ENCODE measurements at regions not wholly inside any gene's neighbourhood (a gene's known extent, or its start where the extent isn't known, plus 50 kb on each side); places are given as distances from the start of the nearest gene placed in this dataset.
"Not testable (repeated sequence)": the region's sequence is repeated elsewhere in the genome, so short reads cannot be mapped to it uniquely, and the experiment has no call there.

- Histone ChIP-seq H3K9ac (ENCODE audit: low read depth, low read length) (no peak overlapping the region), H3K27me3 (ENCODE audit: insufficient read depth, low read length) (no peaks in the 10 kb centered on the region), H3K36me3 (ENCODE audit: insufficient read depth, low read length) (no peaks in the 10 kb centered on the region), H3K27ac (ENCODE audit: low read depth, low read length) (no peak overlapping the region), H3K9me3 (ENCODE audit: insufficient read depth, low read depth, low read length) (peaks cover 20% of the 10 kb centered on the region; the same call in 1 of the 2 replicates), H3K4me3 (ENCODE audit: low read length) (no peak overlapping the region), H3K4me1 (ENCODE audit: insufficient read depth, low read length) (no peaks in the 10 kb centered on the region)
- WGBS: 98% methylated on average over 4 of the region's 4 CpGs
These were observed 238.2 kb upstream of the DIO3 start for GRCh38 chr14:101323111-101323510.

- 95% methylated on average over 6 of the region's 7 CpGs for WGBS
- not testable (repeated sequence) for H3K4me3 ChIP-seq (ENCODE audit: low read length); H3K27me3 ChIP-seq (ENCODE audit: insufficient read depth, low read length); H3K4me1 ChIP-seq (ENCODE audit: insufficient read depth, low read length); H3K9ac ChIP-seq (ENCODE audit: low read depth, low read length); H3K36me3 ChIP-seq (ENCODE audit: insufficient read depth, low read length); H3K27ac ChIP-seq (ENCODE audit: low read depth, low read length)
- H3K9me3 ChIP-seq (ENCODE audit: insufficient read depth, low read depth, low read length): peaks cover 20% of the 10 kb centered on the region; the same call in 1 of the 2 replicates
These were observed 237.6 kb upstream of the DIO3 start for GRCh38 chr14:101323614-101324235.

- WGBS: 97% methylated on average over 4 of the region's 4 CpGs
- H3K27ac ChIP-seq (ENCODE audit: low read depth, low read length): no peak overlapping the region
- no peaks in the 10 kb centered on the region for H3K4me1 ChIP-seq (ENCODE audit: insufficient read depth, low read length)
- H3K36me3 ChIP-seq (ENCODE audit: insufficient read depth, low read length): no peaks in the 10 kb centered on the region
- H3K27me3 ChIP-seq (ENCODE audit: insufficient read depth, low read length): no peaks in the 10 kb centered on the region
- peaks cover 20% of the 10 kb centered on the region; the same call in 1 of the 2 replicates for H3K9me3 ChIP-seq (ENCODE audit: insufficient read depth, low read depth, low read length)
- no peak overlapping the region for H3K9ac ChIP-seq (ENCODE audit: low read depth, low read length)
- no peak overlapping the region for H3K4me3 ChIP-seq (ENCODE audit: low read length)
These were observed 236.0 kb upstream of the DIO3 start for GRCh38 chr14:101325319-101325718.

- Histone ChIP-seq H3K9me3 (ENCODE audit: insufficient read depth, low read depth, low read length) (peaks cover 11% of the 10 kb centered on the region; the same call in 1 of the 2 replicates), H3K4me3 (ENCODE audit: low read length) (no peak overlapping the region), H3K27ac (ENCODE audit: low read depth, low read length) (no peak overlapping the region), H3K27me3 (ENCODE audit: insufficient read depth, low read length) (no peaks in the 10 kb centered on the region), H3K36me3 (ENCODE audit: insufficient read depth, low read length) (no peaks in the 10 kb centered on the region), H3K9ac (ENCODE audit: low read depth, low read length) (no peak overlapping the region), H3K4me1 (ENCODE audit: insufficient read depth, low read length) (no peaks in the 10 kb centered on the region)
- 94% methylated on average over 10 of the region's 10 CpGs for WGBS
These were observed 232.8 kb upstream of the DIO3 start for GRCh38 chr14:101328412-101329028.

- no peak overlapping the region for H3K4me3 ChIP-seq (ENCODE audit: low read length)
- H3K27me3 ChIP-seq (ENCODE audit: insufficient read depth, low read length): no peaks in the 10 kb centered on the region
- H3K9ac ChIP-seq (ENCODE audit: low read depth, low read length): no peak overlapping the region
- no peak overlapping the region for H3K27ac ChIP-seq (ENCODE audit: low read depth, low read length)
- WGBS: 94% methylated on average over 18 of the region's 22 CpGs
- H3K4me1 ChIP-seq (ENCODE audit: insufficient read depth, low read length): peaks cover 10% of the 10 kb centered on the region; the same call in 1 of the 2 replicates
- no peaks in the 10 kb centered on the region for H3K36me3 ChIP-seq (ENCODE audit: insufficient read depth, low read length)
- H3K9me3 ChIP-seq (ENCODE audit: insufficient read depth, low read depth, low read length): no peaks in the 10 kb centered on the region
These were observed 230.7 kb upstream of the DIO3 start for GRCh38 chr14:101330416-101331140.

- H3K27ac ChIP-seq (ENCODE audit: low read depth, low read length): no peak overlapping the region
- H3K4me1 ChIP-seq (ENCODE audit: insufficient read depth, low read length): peaks cover 12% of the 10 kb centered on the region; the same call in 1 of the 2 replicates
- WGBS: 90% methylated on average over 10 of the region's 10 CpGs
- H3K27me3 ChIP-seq (ENCODE audit: insufficient read depth, low read length): no peaks in the 10 kb centered on the region
- no peak overlapping the region for H3K9ac ChIP-seq (ENCODE audit: low read depth, low read length)
- H3K4me3 ChIP-seq (ENCODE audit: low read length): no peak overlapping the region
- no peaks in the 10 kb centered on the region for H3K9me3 ChIP-seq (ENCODE audit: insufficient read depth, low read depth, low read length)
- no peaks in the 10 kb centered on the region for H3K36me3 ChIP-seq (ENCODE audit: insufficient read depth, low read length)
These were observed 230.2 kb upstream of the DIO3 start for GRCh38 chr14:101331141-101331525.

- H3K4me1 ChIP-seq (ENCODE audit: insufficient read depth, low read length): peaks cover 12% of the 10 kb centered on the region; the same call in 1 of the 2 replicates
- WGBS: 93% methylated on average over 6 of the region's 6 CpGs
- H3K36me3 ChIP-seq (ENCODE audit: insufficient read depth, low read length): no peaks in the 10 kb centered on the region
- no peak overlapping the region for H3K9ac ChIP-seq (ENCODE audit: low read depth, low read length)
- no peak overlapping the region for H3K27ac ChIP-seq (ENCODE audit: low read depth, low read length)
- no peaks in the 10 kb centered on the region for H3K27me3 ChIP-seq (ENCODE audit: insufficient read depth, low read length)
- no peak overlapping the region for H3K4me3 ChIP-seq (ENCODE audit: low read length)
- no peaks in the 10 kb centered on the region for H3K9me3 ChIP-seq (ENCODE audit: insufficient read depth, low read depth, low read length)
These were observed 229.6 kb upstream of the DIO3 start for GRCh38 chr14:101331661-101332169.

GRCh38 chr14:101332281-101332680, 229.0 kb upstream of the DIO3 start:
- no peaks in the 10 kb centered on the region for H3K27me3 ChIP-seq (ENCODE audit: insufficient read depth, low read length)
- 86% methylated on average over 8 of the region's 8 CpGs for WGBS
- no peak overlapping the region for H3K9ac ChIP-seq (ENCODE audit: low read depth, low read length)
- no peak overlapping the region for H3K27ac ChIP-seq (ENCODE audit: low read depth, low read length)
- H3K4me3 ChIP-seq (ENCODE audit: low read length): no peak overlapping the region
- no peaks in the 10 kb centered on the region for H3K36me3 ChIP-seq (ENCODE audit: insufficient read depth, low read length)
- no peaks in the 10 kb centered on the region for H3K9me3 ChIP-seq (ENCODE audit: insufficient read depth, low read depth, low read length)
- H3K4me1 ChIP-seq (ENCODE audit: insufficient read depth, low read length): peaks cover 12% of the 10 kb centered on the region; the same call in 1 of the 2 replicates

GRCh38 chr14:101333335-101334280, 227.7 kb upstream of the DIO3 start:
- Histone ChIP-seq H3K27me3 (ENCODE audit: insufficient read depth, low read length) (no peaks in the 10 kb centered on the region), H3K4me3 (ENCODE audit: low read length) (no peak overlapping the region)
- 90% methylated on average over 20 of the region's 20 CpGs for WGBS

GRCh38 chr14:101334656-101335055, 226.6 kb upstream of the DIO3 start:
- 94% methylated on average over 7 of the region's 9 CpGs for WGBS
- H3K4me3 ChIP-seq (ENCODE audit: low read length): no peak overlapping the region
- no peaks in the 10 kb centered on the region for H3K36me3 ChIP-seq (ENCODE audit: insufficient read depth, low read length)
- H3K27ac ChIP-seq (ENCODE audit: low read depth, low read length): no peak overlapping the region
- H3K9ac ChIP-seq (ENCODE audit: low read depth, low read length): no peak overlapping the region
- no peaks in the 10 kb centered on the region for H3K9me3 ChIP-seq (ENCODE audit: insufficient read depth, low read depth, low read length)
- H3K27me3 ChIP-seq (ENCODE audit: insufficient read depth, low read length): no peaks in the 10 kb centered on the region
- peaks cover 12% of the 10 kb centered on the region; the same call in 1 of the 2 replicates for H3K4me1 ChIP-seq (ENCODE audit: insufficient read depth, low read length)

More at GRCh38 chr14:101333335-101334280, 227.7 kb upstream of the DIO3 start:
- peaks cover 12% of the 10 kb centered on the region; the same call in 1 of the 2 replicates for H3K4me1 ChIP-seq (ENCODE audit: insufficient read depth, low read length)
- H3K27ac ChIP-seq (ENCODE audit: low read depth, low read length): no peak overlapping the region
- no peaks in the 10 kb centered on the region for H3K36me3 ChIP-seq (ENCODE audit: insufficient read depth, low read length)
- H3K9ac ChIP-seq (ENCODE audit: low read depth, low read length): no peak overlapping the region
- no peaks in the 10 kb centered on the region for H3K9me3 ChIP-seq (ENCODE audit: insufficient read depth, low read depth, low read length)
